Adrenal gland (tissue), 5 donors: ENCODE measurements at regions not wholly inside any gene's neighbourhood (a gene's known extent, or its start where the extent isn't known, plus 50 kb on each side); places are given as distances from the start of the nearest gene placed in this dataset.

Source experiments
- CTCF ChIP-seq, 6 experiments: fragments of 450-650 bp in 4 of 6; fragments of 200-600 bp in 2 of 6; sonication (generic) in 1 of 6; IDR thresholded peaks; 1 replicate in 5 of 6; 2 replicates in 1 of 6; pipeline versions ENCODE4 v1.5.1 to v1.8.0; 2016 to 2021; ENCODE audit warnings: antibody characterized with exemption in 6 of 6, mild to moderate bottlenecking in 2 of 6, moderate library complexity in 1 of 6
- POLR2A ChIP-seq, 2 donors: fragments of 450-650 bp; IDR thresholded peaks; one replicate each; pipeline ENCODE4 v1.6.1; 2017; ENCODE audit warnings: antibody characterized with exemption in 2 of 2, mild to moderate bottlenecking in 2 of 2, moderate library complexity in 1 of 2
- donor health status: DM: no; HTN: no; CAD: no.

GRCh38 chr1:198892065-198892464 lies 253.2 kb downstream of the PTPRC start:
- no peak for TF ChIP-seq CTCF (IDR thresholded peaks at IDR 0.05)
- TF ChIP-seq POLR2A (IDR thresholded peaks at IDR 0.05), result no peak
